ENCODE measurements at regions not wholly inside any gene's neighbourhood (a gene's known extent, or its start where the extent isn't known, plus 50 kb on each side); places are given as distances from the start of the nearest gene placed in this dataset.

GRCh38 chr3:135558150-135558783 is 407.3 kb upstream of the PPP2R3A start:
- no peaks in the 10 kb centered on the region for H3K36me3 ChIP-seq
- no peaks in the 10 kb centered on the region for H3K4me1 ChIP-seq
- H3K27me3 ChIP-seq: no peaks in the 10 kb centered on the region
- H3K9me3 ChIP-seq: no peaks in the 10 kb centered on the region
- no peak for DNase-seq
- TF ChIP-seq CTCF (IDR thresholded peaks at IDR 0.05; ENCODE audit: low read depth, low read length): no peak
- no peak overlapping the region for H3K4me3 ChIP-seq (ENCODE audit: low read depth, low read length)

GRCh38 chr3:135558906-135559305 is 406.6 kb upstream of the PPP2R3A start:
- no peak for DNase-seq
- H3K27me3 ChIP-seq: no peaks in the 10 kb centered on the region
- no peaks in the 10 kb centered on the region for H3K36me3 ChIP-seq
- no peaks in the 10 kb centered on the region for H3K4me1 ChIP-seq
- H3K9me3 ChIP-seq: no peaks in the 10 kb centered on the region
- H3K4me3 ChIP-seq (ENCODE audit: low read depth, low read length): no peak overlapping the region
- TF ChIP-seq CTCF (IDR thresholded peaks at IDR 0.05; ENCODE audit: low read depth, low read length): no peak

- Histone ChIP-seq H3K27me3 (no peaks in the 10 kb centered on the region), H3K4me1 (no peaks in the 10 kb centered on the region)
These were observed 405.7 kb upstream of the PPP2R3A start for GRCh38 chr3:135559802-135560201.

GRCh38 chr3:135560847-135561246 is 404.7 kb upstream of the PPP2R3A start:
- H3K27me3 ChIP-seq: no peaks in the 10 kb centered on the region
- no peaks in the 10 kb centered on the region for H3K4me1 ChIP-seq
- no peak overlapping the region for H3K4me3 ChIP-seq (ENCODE audit: low read depth, low read length)
- no peak for DNase-seq
- no peak for TF ChIP-seq CTCF (IDR thresholded peaks at IDR 0.05; ENCODE audit: low read depth, low read length)
- no peaks in the 10 kb centered on the region for H3K36me3 ChIP-seq
- no peaks in the 10 kb centered on the region for H3K9me3 ChIP-seq

More at GRCh38 chr3:135559802-135560201, 405.7 kb upstream of the PPP2R3A start:
- DNase-seq: no peak
- Histone ChIP-seq H3K36me3 (no peaks in the 10 kb centered on the region), H3K4me3 (ENCODE audit: low read depth, low read length) (no peak overlapping the region), H3K9me3 (no peaks in the 10 kb centered on the region)
- TF ChIP-seq CTCF (IDR thresholded peaks at IDR 0.05; ENCODE audit: low read depth, low read length): no peak

- TF ChIP-seq CTCF (IDR thresholded peaks at IDR 0.05; ENCODE audit: low read depth, low read length): no peak
- Histone ChIP-seq H3K4me3 (ENCODE audit: low read depth, low read length) (no peak overlapping the region), H3K36me3 (no peaks in the 10 kb centered on the region), H3K9me3 (no peaks in the 10 kb centered on the region), H3K4me1 (no peaks in the 10 kb centered on the region), H3K27me3 (no peaks in the 10 kb centered on the region)
- DNase-seq: no peak
These were observed 400.8 kb upstream of the PPP2R3A start for GRCh38 chr3:135564696-135565095.

GRCh38 chr3:135565546-135565945 is 400.0 kb upstream of the PPP2R3A start:
- TF ChIP-seq CTCF (IDR thresholded peaks at IDR 0.05; ENCODE audit: low read depth, low read length): no peak
- H3K4me3 ChIP-seq (ENCODE audit: low read depth, low read length): no peak overlapping the region
- no peaks in the 10 kb centered on the region for H3K4me1 ChIP-seq
- no peaks in the 10 kb centered on the region for H3K9me3 ChIP-seq
- no peaks in the 10 kb centered on the region for H3K36me3 ChIP-seq
- no peaks in the 10 kb centered on the region for H3K27me3 ChIP-seq
- no peak for DNase-seq
